IMR-90 (cell line): ENCODE measurements at regions not wholly inside any gene's neighbourhood (a gene's known extent, or its start where the extent isn't known, plus 50 kb on each side); places are given as distances from the start of the nearest gene placed in this dataset.
"Not testable (repeated sequence)": the region's sequence is repeated elsewhere in the genome, so short reads cannot be mapped to it uniquely, and the experiment has no call there.

Experiments used
- ATAC-seq: fragments of 200-7000 bp; cut with Tn5 transposase; 2 replicates; pipeline ENCODE4 v1.9.1; 2020; ENCODE audit warnings: low read depth, mild to moderate bottlenecking, moderate library complexity
- BruUV-seq: library from RNA; stranded (reverse); fragments of 400-500 nt; replicated peaks from 2 replicates; lab custom pipeline; 2021; lab: Mats Ljungman, UMichigan
- CTCF ChIA-PET: fragments of 300-600 bp; formaldehyde crosslinking; extraction: SDS; loops from one replicate; lab custom pipeline; 2021; ENCODE audit warnings: antibody characterized with exemption; lab: Yijun Ruan, JAX
- POLR2A ChIA-PET: fragments of 300-600 bp; sonication (Branson Sonifier 250); formaldehyde crosslinking; loops from one replicate; lab custom pipeline; 2022; ENCODE audit warnings: antibody characterized with exemption; ENCODE audit not compliant: unreplicated experiment; lab: Charles Lee
- DNase-seq: peaks from one replicate; pipeline ENCODE4 v3.0.0; 2013
- H2AFZ ChIP-seq: replicated peaks from 2 replicates; pipeline ENCODE3; 2013; ENCODE audit warnings: low read length, mild to moderate bottlenecking; ENCODE audit not compliant: poor library complexity
- H2AK5ac ChIP-seq: 2 replicates; pipeline ENCODE4 v1.6.1; 2013; ENCODE audit warnings: low read depth, low read length, inconsistent platforms
- H2AK9ac ChIP-seq: replicated peaks from 2 replicates; pipeline ENCODE3; 2013; ENCODE audit warnings: mild to moderate bottlenecking, low read depth, low read length, moderate library complexity; ENCODE audit not compliant: poor library complexity
- H2BK120ac ChIP-seq: 2 replicates; pipeline ENCODE4 v1.6.1; 2013; ENCODE audit warnings: low read depth, low read length, inconsistent platforms
- H2BK15ac ChIP-seq: 3 replicates; pipeline ENCODE4 v1.6.1; 2013; ENCODE audit warnings: low read depth, low read length, inconsistent platforms
- H2BK20ac ChIP-seq: 2 replicates; pipeline ENCODE4 v1.6.1; 2013; ENCODE audit warnings: low read depth, mild to moderate bottlenecking, inconsistent platforms, low read length, moderate library complexity
- H2BK5ac ChIP-seq: 2 replicates; pipeline ENCODE4 v1.6.1; 2013; ENCODE audit warnings: mild to moderate bottlenecking, low read depth, low read length, inconsistent platforms; ENCODE audit not compliant: poor library complexity, severe bottlenecking
- H3K14ac ChIP-seq: replicated peaks from 2 replicates; pipeline ENCODE4 v1.6.1; 2013; ENCODE audit warnings: low read depth, low read length, inconsistent platforms
- H3K18ac ChIP-seq: 2 replicates; pipeline ENCODE4 v1.6.1; 2013; ENCODE audit warnings: low read depth, low read length, control low read depth
- H3K23ac ChIP-seq: 2 replicates; pipeline ENCODE4 v1.6.1; 2013; ENCODE audit warnings: low read depth, low read length, inconsistent platforms
- H3K27ac ChIP-seq: 2 replicates; pipeline ENCODE4 v1.5.1; 2013; ENCODE audit warnings: mild to moderate bottlenecking, control low read depth, low read length; ENCODE audit not compliant: insufficient read depth
- H3K27me3 ChIP-seq: 2 replicates; pipeline ENCODE4 v1.6.1; 2013; ENCODE audit warnings: low read length; ENCODE audit not compliant: control insufficient read depth, insufficient read depth
- H3K36me3 ChIP-seq: 2 replicates; pipeline ENCODE4 v1.6.1; 2013; ENCODE audit warnings: low read length, mixed read lengths; ENCODE audit not compliant: control insufficient read depth, insufficient read depth
- H3K4ac ChIP-seq: 2 replicates; pipeline ENCODE4 v1.6.1; 2013; ENCODE audit warnings: low read depth, low read length, inconsistent platforms
- H3K4me1 ChIP-seq: 2 replicates; pipeline ENCODE4 v1.6.1; 2013; ENCODE audit warnings: low read length, mixed read lengths; ENCODE audit not compliant: control insufficient read depth, insufficient read depth
- H3K4me2 ChIP-seq: 2 replicates; pipeline ENCODE4 v1.6.1; 2013; ENCODE audit warnings: low read depth, mild to moderate bottlenecking, control low read depth, low read length, moderate library complexity
- H3K4me3 ChIP-seq: 2 replicates; pipeline ENCODE4 v1.5.1; 2013; ENCODE audit warnings: low read depth, mild to moderate bottlenecking, control low read depth, low read length, moderate library complexity; ENCODE audit not compliant: insufficient read depth
- H3K56ac ChIP-seq: 2 replicates; pipeline ENCODE4 v1.6.1; 2013; ENCODE audit warnings: low read length, inconsistent platforms; ENCODE audit not compliant: insufficient read depth; ENCODE audit errors: extremely low read depth
- H3K79me1 ChIP-seq, 2 experiments: 2 replicates each; pipeline ENCODE4 v1.6.1; 2013; ENCODE audit warnings: low read length in 2 of 2, inconsistent platforms in 1 of 2, low read depth in 1 of 2
- H3K9ac ChIP-seq: 2 replicates; pipeline ENCODE4 v1.6.1; 2013; ENCODE audit warnings: low read depth, low read length, control low read depth
- H3K9me1 ChIP-seq: 2 replicates; pipeline ENCODE4 v1.6.1; 2013; ENCODE audit warnings: low read length, inconsistent platforms; ENCODE audit not compliant: insufficient read depth
- H3K9me3 ChIP-seq: 2 replicates; pipeline ENCODE4 v1.6.1; 2013; ENCODE audit warnings: low read length; ENCODE audit not compliant: control insufficient read depth, insufficient read depth
- H4K20me1 ChIP-seq: 2 replicates; pipeline ENCODE4 v1.6.1; 2013; ENCODE audit warnings: low read length, inconsistent platforms; ENCODE audit not compliant: insufficient read depth
- H4K5ac ChIP-seq: 2 replicates; pipeline ENCODE4 v1.6.1; 2013; ENCODE audit warnings: mild to moderate bottlenecking, low read depth, low read length, control low read depth
- H4K8ac ChIP-seq, 2 experiments: 2 replicates each; pipeline ENCODE4 v1.6.1; 2013; ENCODE audit warnings: low read depth in 2 of 2, low read length in 2 of 2, control low read depth in 1 of 2, inconsistent platforms in 1 of 2
- H4K91ac ChIP-seq: 2 replicates; pipeline ENCODE4 v1.6.1; 2013; ENCODE audit warnings: low read depth, low read length, inconsistent platforms; ENCODE audit not compliant: insufficient read depth
- WGBS, 2 experiments: methylation state at CpG; one replicate each; pipeline versions ENCODE4 v1.1.5 to v1.1.7; 2013; ENCODE audit warnings: missing lambda C conversion rate in 2 of 2; ENCODE audit not compliant: insufficient read length in 1 of 2; ENCODE audit errors: extremely low coverage in 2 of 2; 5-methylcytosine and 5-hydroxymethylcytosine counted together
- dilution Hi-C: fragments of 300-500 bp; cut with HindIII; formaldehyde crosslinking; loops from one replicate; pipeline ENCODE4 v1.14.3; 2018; ENCODE audit warnings: low sequenced_read_pairs; ENCODE audit not compliant: unreplicated experiment
- in situ Hi-C: fragments of 300-500 bp; cut with MboI; formaldehyde crosslinking; loops from 3 replicates; pipeline ENCODE4 v1.14.3; 2019; ENCODE audit warnings: low sequenced_read_pairs, inconsistent platforms, mixed read lengths
- intact Hi-C: fragments of 100-400 bp; cut with micrococcal nuclease; formaldehyde crosslinking; loops from 2 replicates; pipeline ENCODE4 v1.10.0; 2022

GRCh38 chr12:25313266-25313990 is 62.7 kb upstream of the KRAS start:
- ATAC-seq: peak; percentile 32; the same call in 1 of the 2 replicates
- dilution Hi-C loops, H3K4me2 ChIP-seq: not testable (repeated sequence)

More at GRCh38 chr12:25313266-25313990, 62.7 kb upstream of the KRAS start:
- H4K5ac ChIP-seq, H2BK120ac ChIP-seq, H2BK15ac ChIP-seq, H3K9ac ChIP-seq, H3K56ac ChIP-seq, H3K4me3 ChIP-seq, H3K36me3 ChIP-seq, H2AK9ac ChIP-seq, intact Hi-C loops, H2AFZ ChIP-seq, H3K23ac ChIP-seq, H3K9me1 ChIP-seq, CTCF ChIA-PET, BruUV-seq, H3K4ac ChIP-seq, in situ Hi-C loops, H3K9me3 ChIP-seq, H4K91ac ChIP-seq, H4K8ac ChIP-seq, H3K27ac ChIP-seq, H2BK5ac ChIP-seq, H2BK20ac ChIP-seq, H3K79me1 ChIP-seq, H3K27me3 ChIP-seq, H4K20me1 ChIP-seq, H3K18ac ChIP-seq, POLR2A ChIA-PET, H2AK5ac ChIP-seq: not testable (repeated sequence)
- 95% methylated on average over 3 of the region's 4 CpGs; no CpG with 5 or more reads in 1 of the 2 experiments for whole genome bisulfite sequencing, 2 experiments
- H3K4me1 ChIP-seq: peaks cover 12% of the 10 kb centered on the region
- DNase-seq: peak; percentile 55
- H3K14ac ChIP-seq: peak overlapping the region; percentile 14; the same call in 1 of the 2 replicates
